ENCODE measurements at regions not wholly inside any gene's neighbourhood (a gene's known extent, or its start where the extent isn't known, plus 50 kb on each side); places are given as distances from the start of the nearest gene placed in this dataset.

DNA sequence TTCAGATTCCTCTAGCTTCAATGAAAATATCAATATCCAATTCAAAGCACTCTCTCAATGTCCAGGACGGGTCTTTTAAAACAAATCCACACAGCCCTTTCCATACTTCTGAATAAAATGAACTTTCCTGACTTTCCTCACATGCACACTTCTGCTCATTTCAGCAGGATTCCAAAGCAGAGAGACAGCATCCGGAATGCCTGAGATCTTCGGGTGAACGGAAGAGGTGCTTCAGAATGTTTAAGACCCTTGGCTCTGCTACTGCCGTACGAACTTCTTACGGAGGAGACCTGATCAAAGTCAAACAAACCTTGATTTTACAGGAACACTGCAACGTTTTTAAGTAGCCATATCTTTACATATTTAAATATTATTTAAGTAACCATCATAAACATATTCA is 245.7 kb downstream of the PTBP2 start:
- H2AFZ ChIP-seq (ENCODE audit: low read depth, low read length): no peak overlapping the region
- no peak overlapping the region for H3K4me3 ChIP-seq (ENCODE audit: low read length)
- H3F3A ChIP-seq (ENCODE audit: insufficient read depth, low read length, poor library complexity, severe bottlenecking): no peaks in the 10 kb centered on the region
- no peaks in the 10 kb centered on the region for H3K79me2 ChIP-seq (replicated peaks; ENCODE audit: insufficient read depth, low read length)
- H3K36me3 ChIP-seq (ENCODE audit: insufficient read depth, low read length): no peaks in the 10 kb centered on the region
- TF ChIP-seq TAF1 (IDR thresholded peaks at IDR 0.05; ENCODE audit: low read depth) (no peak), EZH2 (IDR thresholded peaks at IDR 0.05; ENCODE audit: borderline replicate concordance, insufficient read depth, low read length, poor library complexity, severe bottlenecking) (no peak), SMC3 (conservative IDR thresholded peaks at IDR 0.05; ENCODE audit: poor library complexity) (no peak)
- H3K27ac ChIP-seq (ENCODE audit: low read length): no peak overlapping the region
- no peaks in the 10 kb centered on the region for H3K27me3 ChIP-seq (ENCODE audit: insufficient read depth, low read depth, low read length)
- no peaks in the 10 kb centered on the region for H4K20me1 ChIP-seq (ENCODE audit: insufficient read depth)
- no peaks in the 10 kb centered on the region for H3K9me2 ChIP-seq (ENCODE audit: insufficient read depth, low read length)
- H3K4me2 ChIP-seq (ENCODE audit: low read length): no peak overlapping the region
- H3K9ac ChIP-seq (ENCODE audit: low read length): no peak overlapping the region
- no peaks in the 10 kb centered on the region for H3K9me3 ChIP-seq (ENCODE audit: low read length)

- TF ChIP-seq, protein P1, sequence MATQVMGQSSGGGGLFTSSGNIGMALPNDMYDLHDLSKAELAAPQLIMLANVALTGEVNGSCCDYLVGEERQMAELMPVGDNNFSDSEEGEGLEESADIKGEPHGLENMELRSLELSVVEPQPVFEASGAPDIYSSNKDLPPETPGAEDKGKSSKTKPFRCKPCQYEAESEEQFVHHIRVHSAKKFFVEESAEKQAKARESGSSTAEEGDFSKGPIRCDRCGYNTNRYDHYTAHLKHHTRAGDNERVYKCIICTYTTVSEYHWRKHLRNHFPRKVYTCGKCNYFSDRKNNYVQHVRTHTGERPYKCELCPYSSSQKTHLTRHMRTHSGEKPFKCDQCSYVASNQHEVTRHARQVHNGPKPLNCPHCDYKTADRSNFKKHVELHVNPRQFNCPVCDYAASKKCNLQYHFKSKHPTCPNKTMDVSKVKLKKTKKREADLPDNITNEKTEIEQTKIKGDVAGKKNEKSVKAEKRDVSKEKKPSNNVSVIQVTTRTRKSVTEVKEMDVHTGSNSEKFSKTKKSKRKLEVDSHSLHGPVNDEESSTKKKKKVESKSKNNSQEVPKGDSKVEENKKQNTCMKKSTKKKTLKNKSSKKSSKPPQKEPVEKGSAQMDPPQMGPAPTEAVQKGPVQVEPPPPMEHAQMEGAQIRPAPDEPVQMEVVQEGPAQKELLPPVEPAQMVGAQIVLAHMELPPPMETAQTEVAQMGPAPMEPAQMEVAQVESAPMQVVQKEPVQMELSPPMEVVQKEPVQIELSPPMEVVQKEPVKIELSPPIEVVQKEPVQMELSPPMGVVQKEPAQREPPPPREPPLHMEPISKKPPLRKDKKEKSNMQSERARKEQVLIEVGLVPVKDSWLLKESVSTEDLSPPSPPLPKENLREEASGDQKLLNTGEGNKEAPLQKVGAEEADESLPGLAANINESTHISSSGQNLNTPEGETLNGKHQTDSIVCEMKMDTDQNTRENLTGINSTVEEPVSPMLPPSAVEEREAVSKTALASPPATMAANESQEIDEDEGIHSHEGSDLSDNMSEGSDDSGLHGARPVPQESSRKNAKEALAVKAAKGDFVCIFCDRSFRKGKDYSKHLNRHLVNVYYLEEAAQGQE (IDR thresholded peaks at IDR 0.05; ENCODE audit: borderline replicate concordance): no peak
- TF ChIP-seq, protein P2, sequence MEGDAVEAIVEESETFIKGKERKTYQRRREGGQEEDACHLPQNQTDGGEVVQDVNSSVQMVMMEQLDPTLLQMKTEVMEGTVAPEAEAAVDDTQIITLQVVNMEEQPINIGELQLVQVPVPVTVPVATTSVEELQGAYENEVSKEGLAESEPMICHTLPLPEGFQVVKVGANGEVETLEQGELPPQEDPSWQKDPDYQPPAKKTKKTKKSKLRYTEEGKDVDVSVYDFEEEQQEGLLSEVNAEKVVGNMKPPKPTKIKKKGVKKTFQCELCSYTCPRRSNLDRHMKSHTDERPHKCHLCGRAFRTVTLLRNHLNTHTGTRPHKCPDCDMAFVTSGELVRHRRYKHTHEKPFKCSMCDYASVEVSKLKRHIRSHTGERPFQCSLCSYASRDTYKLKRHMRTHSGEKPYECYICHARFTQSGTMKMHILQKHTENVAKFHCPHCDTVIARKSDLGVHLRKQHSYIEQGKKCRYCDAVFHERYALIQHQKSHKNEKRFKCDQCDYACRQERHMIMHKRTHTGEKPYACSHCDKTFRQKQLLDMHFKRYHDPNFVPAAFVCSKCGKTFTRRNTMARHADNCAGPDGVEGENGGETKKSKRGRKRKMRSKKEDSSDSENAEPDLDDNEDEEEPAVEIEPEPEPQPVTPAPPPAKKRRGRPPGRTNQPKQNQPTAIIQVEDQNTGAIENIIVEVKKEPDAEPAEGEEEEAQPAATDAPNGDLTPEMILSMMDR (IDR thresholded peaks at IDR 0.05; ENCODE audit: poor library complexity, severe bottlenecking): no peak
- TF ChIP-seq TAF1 (IDR thresholded peaks at IDR 0.05; ENCODE audit: low read depth) (no peak), SMC3 (conservative IDR thresholded peaks at IDR 0.05; ENCODE audit: poor library complexity) (no peak), RAD21 (conservative IDR thresholded peaks at IDR 0.05) (no peak), EP300 (conservative IDR thresholded peaks at IDR 0.05; ENCODE audit: poor library complexity, severe bottlenecking) (no peak), MXI1 (conservative IDR thresholded peaks at IDR 0.05; ENCODE audit: poor library complexity, severe bottlenecking) (no peak), EZH2 (IDR thresholded peaks at IDR 0.05; ENCODE audit: borderline replicate concordance, insufficient read depth, low read length, poor library complexity, severe bottlenecking) (no peak), POLR2AphosphoS5 (IDR thresholded peaks at IDR 0.05) (no peak)
- Histone ChIP-seq H3K9me3 (ENCODE audit: low read length) (no peaks in the 10 kb centered on the region), H3K9ac (ENCODE audit: low read length) (no peak overlapping the region), H3F3A (ENCODE audit: insufficient read depth, low read length, poor library complexity, severe bottlenecking) (no peaks in the 10 kb centered on the region), H3K4me2 (ENCODE audit: low read length) (no peak overlapping the region), H3K79me2 (replicated peaks; ENCODE audit: insufficient read depth, low read length) (no peaks in the 10 kb centered on the region), H3K27me3 (ENCODE audit: insufficient read depth, low read depth, low read length) (no peaks in the 10 kb centered on the region), H3K36me3 (ENCODE audit: insufficient read depth, low read length) (no peaks in the 10 kb centered on the region), H3K4me3 (ENCODE audit: low read length) (no peak overlapping the region), H3K9me2 (ENCODE audit: insufficient read depth, low read length) (no peaks in the 10 kb centered on the region), H4K20me1 (ENCODE audit: insufficient read depth) (no peaks in the 10 kb centered on the region), H3K27ac (ENCODE audit: low read length) (no peak overlapping the region), H2AFZ (ENCODE audit: low read depth, low read length) (no peak overlapping the region)
These were observed 247.0 kb downstream of the PTBP2 start for GRCh38 chr1:96968541-96968940.

GRCh38 chr1:96968983-96969382 is 247.4 kb downstream of the PTBP2 start:
- Histone ChIP-seq H3K4me3 (ENCODE audit: low read length) (no peak overlapping the region), H3F3A (ENCODE audit: insufficient read depth, low read length, poor library complexity, severe bottlenecking) (no peaks in the 10 kb centered on the region), H3K4me2 (ENCODE audit: low read length) (no peak overlapping the region), H3K9me2 (ENCODE audit: insufficient read depth, low read length) (no peaks in the 10 kb centered on the region), H2AFZ (ENCODE audit: low read depth, low read length) (no peak overlapping the region), H3K9ac (ENCODE audit: low read length) (no peak overlapping the region), H3K27me3 (ENCODE audit: insufficient read depth, low read depth, low read length) (no peaks in the 10 kb centered on the region), H4K20me1 (ENCODE audit: insufficient read depth) (no peaks in the 10 kb centered on the region), H3K9me3 (ENCODE audit: low read length) (no peaks in the 10 kb centered on the region), H3K79me2 (replicated peaks; ENCODE audit: insufficient read depth, low read length) (no peaks in the 10 kb centered on the region), H3K27ac (ENCODE audit: low read length) (no peak overlapping the region), H3K36me3 (ENCODE audit: insufficient read depth, low read length) (no peaks in the 10 kb centered on the region)
- no peak for TF ChIP-seq EP300 (conservative IDR thresholded peaks at IDR 0.05; ENCODE audit: poor library complexity, severe bottlenecking)

Data from neural cell (in vitro differentiated cells).